ENCODE measurements at regions not wholly inside any gene's neighbourhood (a gene's known extent, or its start where the extent isn't known, plus 50 kb on each side); places are given as distances from the start of the nearest gene placed in this dataset.
A peak's percentile ranks its signal among the peaks of the same experiment; 100 is the strongest.
"Not testable (repeated sequence)": the region's sequence is repeated elsewhere in the genome, so short reads cannot be mapped to it uniquely, and the experiment has no call there.

DNA sequence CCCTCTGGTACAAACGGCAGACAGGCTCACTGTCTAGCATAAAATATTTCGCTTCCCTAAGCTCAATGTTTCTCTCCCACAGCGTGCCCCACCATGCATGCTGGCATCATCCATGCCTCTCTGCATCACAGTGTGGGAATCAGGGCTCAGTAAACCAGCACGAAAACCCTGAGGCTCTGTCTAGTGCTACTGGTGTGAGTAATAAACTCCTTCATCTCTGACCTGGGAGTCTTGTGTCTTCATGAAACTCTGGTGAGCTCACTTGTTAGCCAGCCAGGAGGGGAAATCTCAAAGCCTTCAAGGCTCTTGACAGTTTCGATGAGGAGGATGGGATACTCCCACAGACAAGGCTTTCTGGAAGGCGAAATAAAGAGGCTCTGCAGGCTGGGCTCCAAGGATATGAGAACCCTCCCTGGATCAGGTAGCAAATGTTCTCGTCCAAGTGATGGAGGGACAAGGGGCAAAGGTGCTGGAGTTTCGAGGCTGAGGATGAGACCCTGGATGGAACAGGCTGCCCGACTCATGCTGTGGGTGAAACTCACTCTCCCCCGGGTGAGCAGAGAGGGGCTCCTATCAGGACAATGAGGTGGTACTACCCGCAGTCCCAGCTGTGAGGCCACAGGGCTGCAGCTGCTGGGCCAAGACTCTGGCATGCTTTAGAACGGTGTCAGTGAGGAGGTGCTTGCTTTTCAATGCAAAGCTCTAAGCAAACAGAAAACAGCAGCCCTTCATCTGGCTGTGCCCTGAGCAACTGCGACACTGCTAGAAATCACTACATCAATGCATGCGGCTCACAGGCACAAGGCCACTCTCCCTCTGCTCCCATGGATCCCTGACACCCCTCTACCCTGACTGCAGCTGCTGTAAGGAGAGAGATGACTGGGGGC lies 69.3 kb downstream of the SHANK2 start:
- DNase-seq (ENCODE audit: low read depth, low spot score), result no peak

DNA sequence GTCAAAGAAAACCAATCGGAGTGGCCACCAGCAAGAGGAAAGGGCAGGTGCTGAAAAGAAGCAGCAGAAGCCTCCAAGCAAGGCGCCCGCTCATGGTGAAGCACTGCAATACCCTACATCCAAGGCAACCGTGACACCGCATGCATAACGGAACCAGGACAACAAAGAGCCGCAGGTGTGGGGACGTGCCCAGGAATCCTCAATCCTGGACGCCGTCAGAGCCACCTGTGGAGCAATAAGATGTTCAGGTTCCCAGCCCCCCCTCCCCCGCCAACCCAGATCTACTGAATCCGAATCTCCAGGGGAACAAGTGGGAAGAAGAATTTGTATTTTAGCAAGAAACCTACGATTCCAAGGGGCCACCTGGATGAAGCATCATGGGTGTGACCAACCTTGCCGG lies 70.8 kb downstream of the SHANK2 start:
- no peak for DNase-seq (ENCODE audit: low read depth, low spot score)

DNA sequence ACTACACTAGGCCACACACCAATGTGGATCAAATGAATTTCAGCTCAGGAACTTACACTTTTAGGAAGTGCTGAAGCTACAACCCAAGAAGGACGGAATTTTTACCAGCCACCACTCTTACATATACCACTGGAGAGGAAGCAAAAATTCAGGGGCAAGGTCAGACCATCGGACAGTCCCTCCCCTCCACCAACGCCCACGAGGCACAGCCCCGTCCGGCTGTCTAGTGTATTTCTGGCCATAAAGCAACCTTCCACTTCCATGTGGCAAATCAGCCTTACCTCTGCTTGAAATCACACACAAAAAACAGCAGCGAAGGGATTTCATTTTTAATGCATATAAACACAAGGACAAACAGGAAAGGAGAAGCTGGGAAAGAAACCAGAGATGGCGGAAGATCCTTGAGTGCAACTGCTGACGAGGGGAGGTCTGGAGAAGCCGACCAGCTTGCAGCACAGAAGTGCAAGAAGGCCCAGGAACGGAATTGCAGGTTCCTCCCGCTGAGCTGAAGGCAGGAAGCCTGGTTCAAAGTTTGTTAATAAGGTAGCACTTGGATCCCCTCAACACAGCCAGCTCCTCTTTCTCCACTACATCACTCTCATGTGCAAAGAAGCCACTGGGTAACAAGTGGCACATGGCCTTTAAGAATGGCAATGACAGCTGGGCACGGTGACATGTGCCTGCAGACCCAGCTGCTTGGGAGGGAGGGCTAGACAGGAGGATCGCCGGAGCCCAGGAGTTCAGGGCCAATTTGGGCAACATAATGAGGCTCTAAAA lies 71.5 kb downstream of the SHANK2 start:
- DNase-seq (ENCODE audit: low read depth, low spot score), result no peak

DNA sequence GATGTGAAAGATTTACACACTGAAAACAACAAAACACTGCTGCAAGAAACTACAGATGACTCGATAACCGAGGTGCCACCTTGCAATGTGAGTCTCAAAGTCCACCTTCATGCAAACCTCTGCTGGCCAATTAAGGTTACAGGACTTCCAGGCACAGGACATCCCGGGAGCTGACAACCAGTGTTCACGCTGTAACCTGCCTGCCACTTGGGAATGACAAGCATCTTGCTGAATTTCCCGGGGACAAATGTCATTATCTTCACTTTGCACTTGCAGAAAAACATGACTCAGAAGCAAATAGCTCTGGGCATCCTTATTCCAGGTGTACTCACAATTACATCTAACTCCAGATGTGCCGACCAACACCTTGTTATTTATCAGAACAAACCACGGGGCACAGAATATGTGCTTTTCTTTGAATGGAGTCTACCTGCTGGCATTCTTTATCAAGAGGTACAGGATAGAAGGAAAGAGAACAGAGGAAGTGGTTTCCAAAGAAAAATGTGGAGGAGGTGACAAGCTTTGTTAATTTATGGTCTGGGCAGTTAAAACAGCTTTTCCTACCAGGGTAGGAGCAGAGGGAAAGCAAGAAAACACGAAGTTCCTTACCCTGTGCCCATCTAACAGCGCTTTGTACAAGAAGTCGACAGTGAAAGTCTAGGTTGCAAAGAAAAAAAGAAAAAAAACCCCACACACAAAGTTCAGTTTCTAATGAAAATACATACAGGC lies 72.3 kb downstream of the SHANK2 start:
- no peak for DNase-seq (ENCODE audit: low read depth, low spot score)

DNA sequence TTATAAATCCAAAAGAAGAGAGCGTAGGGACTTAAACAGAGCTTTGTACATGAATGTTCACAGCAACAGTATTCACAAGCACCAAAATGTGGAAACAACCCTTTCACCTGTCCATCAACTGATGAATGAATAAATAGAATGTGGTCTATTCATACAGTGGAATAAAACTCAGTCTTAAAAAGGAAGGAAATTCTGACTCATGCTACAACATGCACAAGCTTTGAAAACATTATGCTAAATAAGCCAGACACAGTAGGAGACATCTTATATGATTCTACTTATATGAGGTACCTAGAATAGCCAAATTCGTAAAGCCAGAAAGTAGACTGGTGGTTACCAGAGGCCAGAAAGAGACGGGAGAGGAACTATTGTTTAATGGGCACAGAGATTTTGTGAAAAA lies 74.3 kb downstream of the SHANK2 start:
- peak; percentile 5 for DNase-seq (ENCODE audit: low read depth, low spot score)

DNA sequence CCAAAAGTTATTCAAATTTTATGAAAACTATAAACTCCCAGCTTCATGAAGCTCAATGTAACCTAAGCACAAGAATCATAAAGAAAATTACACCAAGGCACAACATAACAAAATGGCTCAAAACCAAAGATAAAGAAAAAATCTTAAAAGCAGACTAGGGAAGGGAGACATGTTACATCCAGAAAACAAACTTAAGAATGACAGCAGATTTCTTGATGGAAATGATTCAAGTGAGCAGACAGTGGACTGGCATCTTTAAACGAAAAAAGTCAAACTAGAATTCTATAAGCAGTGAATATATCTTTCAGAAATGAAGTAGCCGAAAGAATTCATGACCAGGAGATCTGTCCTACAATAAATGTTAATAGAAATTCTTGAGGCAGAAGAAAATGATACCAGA lies 75.6 kb downstream of the SHANK2 start:
- no peak for DNase-seq (ENCODE audit: low read depth, low spot score)

DNA sequence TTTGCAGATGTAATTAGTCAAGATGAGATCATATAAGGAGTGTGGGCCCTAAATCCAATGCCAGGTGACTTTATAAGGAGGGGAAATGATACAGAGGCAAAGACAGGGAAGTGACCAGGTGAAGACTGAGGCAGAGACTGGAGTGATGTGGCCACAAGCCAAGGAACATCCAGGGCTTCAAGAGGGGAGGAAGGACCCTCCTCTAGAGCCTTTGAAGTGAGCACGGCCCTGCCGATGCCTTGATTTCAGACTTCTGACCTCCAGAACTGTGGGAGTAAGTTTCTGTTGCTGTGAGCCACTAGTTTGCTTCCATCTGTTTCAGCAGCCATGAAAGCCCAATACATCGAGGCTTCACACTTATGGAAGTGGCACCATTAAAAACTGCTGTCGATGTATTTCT lies 78.7 kb downstream of the SHANK2 start:
- DNase-seq (ENCODE audit: low read depth, low spot score), result no peak

DNA sequence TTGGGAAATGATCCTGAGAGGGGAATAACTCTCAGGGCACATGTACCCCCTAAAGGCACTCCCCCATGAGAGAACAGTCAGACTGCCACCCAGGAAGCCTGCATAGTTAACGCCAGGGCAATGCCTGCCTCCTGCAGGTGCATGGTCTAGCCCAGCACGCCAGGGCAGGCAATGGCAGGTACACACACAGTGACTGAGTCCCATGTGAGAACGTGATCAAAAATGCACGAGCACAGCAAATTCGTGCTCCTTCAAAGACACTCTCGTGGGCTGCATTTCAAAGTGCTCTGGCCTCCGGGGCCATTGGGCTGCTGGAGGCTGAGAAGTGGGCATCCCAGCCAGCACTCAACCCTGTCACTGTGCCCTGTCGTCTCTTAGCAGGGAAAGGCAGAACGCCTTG lies 79.7 kb downstream of the SHANK2 start:
- DNase-seq (ENCODE audit: low read depth, low spot score), result no peak

DNA sequence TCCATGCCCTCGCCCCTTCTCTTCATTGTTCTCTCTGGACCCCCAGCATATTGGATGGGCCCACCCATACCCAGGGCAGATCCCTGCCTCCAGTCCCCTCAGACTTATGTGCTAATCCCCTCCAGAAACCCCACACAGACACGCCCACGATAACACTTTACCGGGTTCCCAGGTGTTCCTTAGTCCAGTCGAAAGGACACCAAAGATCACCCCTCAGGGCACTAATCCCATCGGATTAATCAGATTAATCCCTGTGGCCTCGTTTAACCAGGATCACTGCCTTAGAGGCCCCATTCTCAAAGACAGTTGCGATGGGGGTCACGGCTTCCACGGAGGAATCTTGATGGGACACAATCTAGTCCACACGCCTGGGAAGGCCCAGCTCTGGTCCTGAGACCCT lies 80.8 kb downstream of the SHANK2 start:
- DNase-seq (ENCODE audit: low read depth, low spot score), result no peak

DNA sequence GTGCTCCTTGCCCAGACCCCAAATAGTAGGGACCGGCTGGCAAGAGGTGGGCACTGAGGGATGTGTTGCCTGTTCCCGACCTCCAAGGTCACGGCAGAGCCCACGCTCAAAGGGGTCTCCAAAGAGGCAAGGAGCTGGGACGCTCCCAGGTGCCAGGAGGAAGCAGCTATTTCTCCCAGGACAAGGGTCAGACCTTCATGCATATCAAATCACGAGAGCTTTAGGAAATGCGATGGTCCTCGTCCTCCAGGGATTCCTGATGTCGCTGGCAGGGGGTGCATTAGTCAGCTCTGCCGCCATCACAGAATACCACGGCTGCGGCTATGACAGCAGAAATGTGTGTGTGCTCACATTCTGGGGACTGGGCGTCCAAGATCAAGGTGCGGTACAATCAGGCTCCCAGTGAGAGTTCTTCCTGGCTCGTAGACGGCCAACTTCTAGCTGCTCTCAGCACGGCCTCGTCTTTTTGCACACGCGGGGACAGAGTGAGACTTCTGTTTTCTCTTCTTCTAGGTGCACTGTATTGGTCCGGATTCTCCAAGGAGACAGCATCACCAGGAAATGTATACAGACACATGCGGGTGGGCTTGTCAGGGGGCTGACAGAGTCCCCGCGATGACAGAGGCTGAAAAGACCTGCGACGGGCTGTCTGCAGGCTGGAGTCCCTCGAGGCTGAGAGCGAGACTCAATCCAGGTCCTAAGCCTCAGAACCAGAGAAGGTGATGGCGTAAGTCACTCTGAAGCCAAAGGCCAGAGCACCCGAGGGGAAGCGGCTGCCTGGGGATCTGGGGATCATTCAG lies 81.6 kb downstream of the SHANK2 start:
- no peak for DNase-seq (ENCODE audit: low read depth, low spot score)

DNA sequence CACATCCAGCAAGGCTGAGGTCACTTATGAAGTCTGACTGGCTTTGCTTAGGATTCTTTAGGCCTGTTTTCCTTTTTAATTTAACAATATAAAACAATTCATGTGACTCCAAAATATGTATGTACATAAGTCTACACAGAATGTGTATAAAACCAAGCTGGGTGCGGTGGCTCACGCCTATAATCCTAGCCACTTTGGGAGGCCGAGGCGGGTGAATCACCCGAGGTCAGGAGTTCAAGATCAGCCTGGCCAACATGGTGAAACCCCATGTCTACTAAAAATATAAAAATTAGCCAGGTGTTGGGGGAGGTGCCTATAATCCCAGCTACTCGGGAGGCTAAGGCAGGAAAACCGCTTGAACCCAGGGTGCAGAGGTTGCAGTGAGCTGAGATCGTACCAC lies 83.1 kb downstream of the SHANK2 start:
- DNase-seq (ENCODE audit: low read depth, low spot score), result no peak

DNA sequence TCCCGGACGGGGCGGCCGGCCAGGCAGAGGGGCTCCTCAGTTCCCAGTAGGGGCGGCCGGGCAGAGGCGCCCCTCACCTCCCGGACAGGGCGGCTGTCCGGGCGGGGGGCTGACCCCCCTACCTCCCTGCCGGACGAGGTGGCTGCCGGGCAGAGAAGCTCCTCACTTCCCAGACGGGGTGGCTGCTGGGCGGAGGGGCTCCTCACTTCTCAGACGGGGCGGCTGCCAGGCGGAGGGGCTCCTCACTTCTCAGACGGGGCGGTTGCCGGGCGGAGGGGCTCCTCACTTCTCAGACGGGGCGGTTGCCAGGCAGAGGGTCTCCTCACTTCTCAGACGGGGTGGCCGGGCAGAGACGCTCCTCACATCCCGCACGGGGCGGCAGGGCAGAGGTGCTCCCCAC lies 84.6 kb downstream of the SHANK2 start:
- not testable (repeated sequence) for DNase-seq (ENCODE audit: low read depth, low spot score)

DNA sequence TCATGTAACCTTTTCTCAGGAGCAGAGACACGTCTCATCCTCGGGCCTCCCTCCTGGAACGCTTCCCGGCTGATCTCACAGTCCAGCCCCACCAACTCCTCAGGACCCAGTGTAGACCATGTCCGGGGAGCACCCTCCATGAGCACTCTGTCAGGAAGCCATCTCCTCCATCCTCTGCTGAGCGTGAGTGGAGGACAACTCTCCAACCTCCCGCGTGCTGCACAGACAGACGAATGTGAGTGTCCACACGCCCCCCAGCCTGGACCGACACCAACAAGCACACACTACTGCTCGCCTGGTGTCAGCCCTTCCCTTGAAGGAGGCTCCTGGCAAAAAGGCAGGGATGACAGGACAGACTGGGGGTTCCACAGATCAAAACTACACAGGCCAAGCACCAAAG lies 86.6 kb downstream of the SHANK2 start:
- DNase-seq (ENCODE audit: low read depth, low spot score), result no peak

DNA sequence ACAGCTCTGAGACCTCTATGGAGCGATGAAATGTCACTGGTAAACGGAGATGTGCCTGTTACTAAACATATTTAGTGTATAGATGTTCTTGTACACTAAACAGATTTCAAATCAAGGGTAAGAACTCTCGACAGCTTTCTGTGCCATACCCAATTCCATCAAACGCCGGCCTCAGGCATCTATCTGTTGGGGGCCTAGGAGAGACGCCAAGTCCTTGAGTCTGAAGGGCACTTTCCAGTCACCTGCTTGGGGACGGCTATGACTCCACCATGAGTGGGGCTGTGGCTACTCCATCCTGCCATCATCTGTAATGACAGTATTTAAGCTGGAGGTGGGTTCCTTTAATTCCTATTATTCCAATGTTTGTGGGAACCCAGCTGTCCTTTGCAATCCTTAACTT lies 87.8 kb downstream of the SHANK2 start:
- no peak for DNase-seq (ENCODE audit: low read depth, low spot score)

DNA sequence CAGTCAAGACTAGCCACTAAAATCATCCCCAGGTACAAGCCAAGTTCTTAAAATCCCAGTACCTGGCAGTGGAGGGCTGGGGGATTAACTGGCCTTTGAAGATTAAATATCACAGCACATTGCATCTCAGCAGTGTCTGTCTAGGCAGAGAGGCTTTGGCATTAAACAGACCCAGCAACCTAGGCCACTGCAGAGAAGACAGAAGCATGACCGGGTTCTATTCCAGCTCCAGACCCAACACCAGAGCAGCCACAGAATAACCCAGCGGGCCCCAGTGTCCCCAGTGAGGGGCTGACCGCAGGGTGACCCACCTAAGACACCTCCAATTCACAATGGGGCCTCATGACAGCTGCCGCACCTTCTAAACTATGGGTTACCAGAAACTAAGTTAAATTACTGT lies 88.2 kb downstream of the SHANK2 start:
- DNase-seq (ENCODE audit: low read depth, low spot score), result no peak

DNA sequence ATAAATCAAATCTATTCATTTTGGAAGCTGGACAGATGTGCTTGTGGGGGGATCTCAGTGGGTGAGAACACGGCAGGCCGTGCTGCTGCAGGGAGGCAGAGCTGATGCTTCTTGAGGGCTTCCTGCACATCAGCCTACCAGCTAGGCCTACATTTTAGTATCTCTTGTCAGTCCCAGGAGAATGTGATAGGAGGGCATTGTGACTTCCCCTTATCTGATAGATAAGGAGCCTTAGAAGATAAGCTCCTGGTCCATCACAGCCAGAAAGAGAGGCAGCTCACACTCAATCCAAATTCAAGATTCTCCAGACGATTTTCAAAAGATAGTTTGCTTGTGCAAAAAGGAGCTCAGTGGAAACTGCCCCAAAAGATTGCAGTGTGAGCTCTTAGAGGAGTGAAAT lies 89.0 kb downstream of the SHANK2 start:
- no peak for DNase-seq (ENCODE audit: low read depth, low spot score)

DNA sequence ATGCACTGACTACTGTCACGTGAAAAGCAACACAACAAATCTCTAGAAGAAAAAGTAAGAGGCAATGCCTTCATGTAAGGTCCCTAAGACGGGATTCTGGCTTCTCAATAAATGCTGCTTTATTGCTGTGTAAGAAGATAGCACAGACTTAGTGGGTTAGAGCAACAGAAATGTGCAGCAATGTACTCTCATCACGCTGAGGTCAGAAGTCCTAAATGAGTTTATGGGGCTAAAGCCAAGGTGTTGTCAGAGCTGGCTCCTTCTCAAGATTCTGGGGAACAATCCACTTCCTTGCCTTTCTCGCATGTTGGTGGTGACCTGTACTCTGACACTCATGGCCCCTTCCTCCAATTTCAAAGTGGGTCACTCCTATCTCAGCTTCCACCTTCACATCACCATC lies 93.4 kb downstream of the SHANK2 start:
- DNase-seq (ENCODE audit: low read depth, low spot score), result no peak

DNA sequence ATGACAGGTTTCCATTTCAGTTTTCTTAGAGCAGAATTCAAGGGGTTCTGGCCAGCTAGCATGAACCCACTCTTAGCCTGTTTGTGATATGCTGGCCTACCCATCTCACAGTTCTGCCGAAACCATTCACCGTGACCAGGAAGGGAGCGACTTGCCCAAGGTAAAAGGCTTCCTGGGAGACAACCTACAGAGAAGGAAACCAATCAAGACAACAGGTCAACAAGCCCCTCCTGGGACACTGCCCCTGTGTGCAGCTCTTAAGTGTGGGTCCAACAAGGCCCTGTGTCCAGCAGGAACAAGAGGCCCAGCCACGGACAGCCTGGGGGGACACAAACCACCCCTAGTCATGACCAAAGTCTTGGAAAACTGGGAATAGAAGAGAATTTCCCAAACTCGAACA lies 94.7 kb downstream of the SHANK2 start:
- not testable (repeated sequence) for DNase-seq (ENCODE audit: low read depth, low spot score)

DNA sequence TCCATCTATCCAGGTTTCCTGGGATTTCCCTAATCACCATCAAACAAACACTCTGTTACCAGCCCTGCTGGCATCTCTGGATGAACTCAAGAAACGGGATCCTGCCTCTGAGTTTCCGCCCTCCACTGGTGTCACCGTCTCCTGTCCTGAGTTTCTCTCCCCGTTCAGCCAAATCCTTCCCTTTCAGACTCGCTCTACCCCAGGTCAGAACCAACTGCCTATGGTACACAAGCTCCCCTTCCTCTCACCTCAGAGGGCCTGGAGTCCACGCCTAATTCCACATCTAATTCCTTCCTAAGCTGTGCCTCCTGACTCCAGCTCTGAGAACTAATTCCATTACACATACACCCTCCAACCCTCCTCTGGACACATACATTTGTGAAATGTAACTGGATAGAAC lies 96.1 kb downstream of the SHANK2 start:
- DNase-seq (ENCODE audit: low read depth, low spot score), result no peak

DNA sequence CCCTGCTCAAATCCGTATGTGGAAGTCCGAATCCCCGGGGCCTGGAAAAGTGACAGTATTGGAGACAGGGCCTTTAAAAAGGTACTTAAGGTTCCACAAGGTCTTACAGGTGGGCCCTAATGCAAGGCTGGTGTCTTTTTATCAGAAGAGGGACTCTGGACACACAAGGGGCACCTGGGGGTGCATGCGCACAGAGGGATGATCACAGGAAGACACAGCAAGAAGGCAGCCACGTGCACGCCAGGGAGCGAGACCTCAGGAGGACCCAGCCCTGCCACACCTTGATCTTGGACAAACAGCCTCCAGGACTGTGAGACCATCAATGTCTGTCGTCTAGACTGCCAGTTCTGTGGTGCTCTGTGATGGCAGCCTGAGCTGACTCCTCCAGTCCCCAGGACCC lies 96.5 kb downstream of the SHANK2 start:
- DNase-seq (ENCODE audit: low read depth, low spot score), result no peak

DNA sequence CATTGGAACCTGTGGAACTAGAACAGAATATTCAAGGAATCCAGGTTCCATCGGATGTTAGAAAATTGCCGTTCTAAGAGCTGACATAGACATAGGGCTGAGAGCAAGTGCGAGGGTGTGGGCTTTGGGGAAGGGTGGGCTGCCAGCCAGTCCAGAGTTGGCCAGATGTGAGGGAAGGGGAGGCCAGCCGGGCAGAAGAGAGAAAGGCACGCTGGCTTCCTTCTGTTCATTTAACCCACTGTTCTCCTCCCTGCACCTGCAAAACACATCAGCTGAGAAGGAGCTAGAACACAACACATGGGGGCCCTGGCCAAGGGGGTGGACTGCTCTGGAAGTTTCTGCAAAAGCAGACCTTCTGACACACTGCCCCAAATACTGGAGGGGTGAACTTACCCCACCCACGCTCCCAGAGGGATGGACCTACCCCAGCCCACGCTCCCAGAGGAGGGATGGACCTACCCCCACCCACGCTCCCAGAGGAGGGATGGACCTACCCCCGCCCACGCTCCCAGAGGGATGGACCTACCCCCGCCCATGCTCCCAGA lies 98.0 kb downstream of the SHANK2 start:
- no peak for DNase-seq (ENCODE audit: low read depth, low spot score)

Measured in astrocyte of the hippocampus (primary cell).